HTR-8/SVneo (cell line): ENCODE measurements at regions not wholly inside any gene's neighbourhood (a gene's known extent, or its start where the extent isn't known, plus 50 kb on each side); places are given as distances from the start of the nearest gene placed in this dataset.

ENCODE experiments used
- DNase-seq: peaks from one replicate; pipeline ENCODE4 v3.0.0; 2011; ENCODE audit warnings: low spot score, mixed read lengths; ENCODE audit not compliant: insufficient read length
- FAIRE-seq: peaks from 2 replicates; lab custom pipeline; 2011; peaks lifted over from hg19 to GRCh38; lab: Jason Lieb, UNC

- FAIRE-seq (no peak), DNase-seq (no peak)
These were observed 537.3 kb upstream of the TGFBR2 start for GRCh38 chr3:30069056-30069455.

- no peak for DNase-seq
- no peak for FAIRE-seq
These were observed 533.4 kb upstream of the TGFBR2 start for GRCh38 chr3:30073040-30073439.

DNA sequence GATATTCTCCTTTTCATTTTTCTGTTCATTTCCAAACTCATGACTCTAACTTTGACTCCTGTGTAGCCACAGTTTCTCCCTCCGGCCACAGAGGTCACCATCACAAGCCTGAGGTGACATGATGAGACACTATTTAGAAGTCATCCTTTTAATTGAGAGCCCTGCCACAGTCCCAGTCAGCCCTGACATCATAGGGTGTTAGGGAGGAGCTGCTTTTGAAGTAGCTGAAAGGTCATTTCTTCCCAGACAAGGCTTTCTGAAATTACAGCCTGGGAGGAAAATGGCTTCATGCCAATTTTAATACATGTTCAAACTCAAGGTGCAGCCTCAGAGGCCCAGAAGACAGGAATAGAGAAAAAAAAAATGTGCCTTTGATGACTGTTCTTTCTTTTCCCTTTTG lies 532.8 kb upstream of the TGFBR2 start:
- no peak for FAIRE-seq
- DNase-seq: no peak

DNA sequence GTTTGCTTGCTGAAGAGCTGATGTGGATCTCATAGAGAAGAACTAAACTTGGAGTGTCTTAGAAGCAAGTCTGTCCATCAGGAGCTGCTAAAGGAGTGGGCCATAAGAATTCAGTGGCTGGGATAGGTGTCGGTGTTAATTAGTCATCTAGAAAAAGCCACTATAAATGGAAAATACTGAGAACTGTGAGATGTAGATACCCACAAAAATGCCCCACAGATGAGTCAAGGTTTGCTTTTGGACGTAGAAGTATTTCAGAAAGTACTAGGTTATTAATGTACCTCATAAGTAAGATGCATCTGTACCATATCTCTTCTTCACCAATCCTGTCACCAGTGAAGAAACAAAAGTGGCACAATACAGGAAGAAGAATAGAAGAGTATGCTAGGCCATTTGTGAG lies 530.9 kb upstream of the TGFBR2 start:
- no peak for DNase-seq
- no peak for FAIRE-seq

DNA sequence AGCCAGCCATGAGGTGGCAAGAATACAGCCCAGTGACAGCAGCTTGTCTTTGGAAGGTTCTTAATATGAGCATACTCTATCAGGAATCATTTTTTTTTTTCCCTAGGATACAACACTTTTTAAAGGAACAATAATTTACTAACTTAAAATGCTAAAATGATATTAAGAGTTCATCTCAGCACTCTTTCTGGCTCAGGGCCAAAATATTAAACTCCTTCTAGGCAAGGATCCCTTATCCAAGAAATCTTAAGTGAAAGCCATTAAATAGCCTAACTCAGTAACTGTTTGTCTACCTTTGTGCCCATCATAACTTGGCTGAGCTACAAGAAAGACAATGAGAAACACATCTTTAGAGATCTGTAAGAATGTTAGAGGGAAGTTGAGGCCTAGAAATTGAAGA lies 529.5 kb upstream of the TGFBR2 start:
- no peak for FAIRE-seq
- DNase-seq: no peak

DNA sequence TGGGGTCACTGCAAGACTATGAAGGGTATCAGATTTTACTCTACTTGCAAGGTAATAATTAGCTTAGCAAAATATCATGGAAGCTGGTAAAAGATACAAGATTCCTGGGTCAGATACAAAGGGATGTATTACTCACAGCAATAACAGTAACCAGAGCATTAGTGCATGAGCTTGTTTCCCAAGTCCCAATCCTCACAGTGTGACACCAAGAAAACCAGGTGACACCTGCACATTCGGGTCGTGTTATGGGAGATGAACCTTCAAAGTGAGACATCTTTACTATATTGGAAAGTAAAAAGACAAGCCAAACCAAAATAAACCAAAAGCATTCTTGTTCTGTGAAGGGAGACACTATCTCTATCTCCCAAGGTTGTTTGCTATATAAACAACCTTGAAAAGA lies 528.7 kb upstream of the TGFBR2 start:
- FAIRE-seq: no peak
- DNase-seq: no peak

DNA sequence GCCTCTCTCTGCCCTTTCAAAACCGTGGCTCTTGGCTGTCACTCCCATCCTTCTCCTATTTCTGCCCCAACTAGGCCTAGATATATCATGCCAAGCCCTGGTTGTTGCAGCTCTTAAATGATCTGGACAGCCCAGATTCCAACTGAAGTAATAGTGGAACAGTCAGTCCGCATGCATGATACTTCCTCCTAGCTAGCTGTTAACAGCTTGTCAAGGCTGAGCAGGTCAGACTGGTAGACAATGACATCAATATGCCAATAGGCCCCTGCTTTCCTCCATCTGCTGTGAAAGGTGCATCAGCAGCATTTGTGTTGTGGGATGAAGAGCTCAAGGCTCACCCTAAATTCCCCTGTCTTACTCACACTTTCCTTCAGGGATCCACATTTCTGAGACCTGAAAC lies 527.7 kb upstream of the TGFBR2 start:
- FAIRE-seq (no peak), DNase-seq (no peak)

DNA sequence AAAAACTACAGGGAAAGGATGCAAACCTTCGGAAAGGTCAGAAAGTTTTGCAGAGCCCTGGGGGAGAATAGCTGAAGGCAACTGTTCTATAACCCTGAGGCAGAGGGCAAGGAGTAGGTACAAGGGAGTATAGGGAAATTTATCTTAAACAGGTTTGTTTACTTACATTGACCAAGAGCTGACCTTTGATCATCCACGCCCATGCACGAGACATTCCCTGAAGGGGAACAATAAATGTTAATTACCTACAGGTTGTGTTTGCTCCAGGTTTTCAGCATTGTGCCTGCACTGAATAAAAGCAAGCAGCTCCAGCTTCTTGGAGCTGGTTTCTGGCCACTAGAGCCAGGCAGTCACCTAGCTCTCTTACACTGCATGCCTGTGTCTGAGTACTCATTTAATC lies 524.5 kb upstream of the TGFBR2 start:
- no peak for DNase-seq
- no peak for FAIRE-seq

- FAIRE-seq (no peak), DNase-seq (no peak)
These were observed 523.7 kb upstream of the TGFBR2 start for GRCh38 chr3:30082652-30083051.

- FAIRE-seq (no peak), DNase-seq (no peak)
These were observed 523.1 kb upstream of the TGFBR2 start for GRCh38 chr3:30083315-30083714.

DNA sequence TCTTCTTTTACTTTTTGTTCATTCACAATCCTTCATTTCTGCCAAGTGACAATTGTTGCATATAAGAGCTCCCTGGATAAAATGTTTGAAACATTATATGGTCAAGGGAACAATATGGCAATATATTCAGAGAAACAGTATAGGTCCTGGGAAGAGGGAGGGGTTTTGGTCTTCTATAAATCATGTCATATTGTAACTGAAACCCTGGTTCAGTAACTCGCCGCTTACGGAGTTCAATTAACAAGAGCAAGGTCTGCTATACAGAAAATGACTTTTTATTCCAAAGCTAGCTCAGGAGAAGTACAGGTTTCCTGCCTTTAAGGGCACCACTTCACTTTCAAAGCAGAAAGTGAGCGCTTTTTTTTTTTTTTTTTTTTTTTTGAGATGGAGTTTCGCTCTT lies 522.1 kb upstream of the TGFBR2 start:
- no peak for FAIRE-seq

DNA sequence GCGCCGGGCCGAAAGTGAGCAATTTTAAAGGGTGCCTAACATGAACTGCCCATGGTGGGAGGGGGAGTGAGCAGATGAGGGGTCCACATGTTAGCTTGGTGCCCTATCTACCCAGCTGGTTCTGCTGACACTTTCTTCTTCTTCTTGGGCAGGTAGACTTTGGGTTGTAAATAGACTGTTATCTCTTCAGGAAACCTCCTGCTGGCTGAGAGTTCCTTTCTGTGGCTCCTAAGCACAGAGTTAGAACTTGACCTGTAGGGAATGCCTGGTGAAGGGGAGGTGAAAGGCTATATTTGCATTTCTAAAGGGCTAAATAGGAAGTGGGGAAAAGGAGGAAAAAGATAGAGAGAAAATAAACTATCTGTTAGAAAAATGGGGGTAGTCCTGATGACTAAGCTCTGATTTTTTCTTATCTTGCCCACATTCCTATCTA lies 521.4 kb upstream of the TGFBR2 start:
- FAIRE-seq: no peak
- DNase-seq: no peak

More for the DNA sequence above, 522.1 kb upstream of the TGFBR2 start:
- no peak for DNase-seq

- no peak for FAIRE-seq
These were observed 520.9 kb upstream of the TGFBR2 start for GRCh38 chr3:30085486-30085885.

DNA sequence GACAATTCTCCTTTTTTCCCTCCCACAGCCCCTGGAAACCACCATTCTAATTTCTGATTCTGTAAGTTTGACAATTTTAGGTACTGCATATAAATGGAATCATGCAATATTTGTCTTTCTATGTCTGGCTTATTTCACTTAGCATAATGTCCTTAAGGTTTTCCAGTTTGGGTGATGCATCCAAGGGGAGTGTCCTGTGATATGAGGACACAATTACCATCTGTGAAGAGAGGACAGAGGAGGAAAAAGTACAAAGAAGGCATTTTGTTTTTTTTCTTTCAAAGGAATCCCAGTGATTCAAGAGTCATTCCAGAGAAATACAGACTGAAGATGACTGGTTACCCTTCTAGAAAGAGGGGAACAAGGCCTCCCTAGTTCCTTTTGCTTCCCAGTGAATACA lies 514.7 kb upstream of the TGFBR2 start:
- DNase-seq: no peak

More at GRCh38 chr3:30085486-30085885, 520.9 kb upstream of the TGFBR2 start:
- no peak for DNase-seq

DNA sequence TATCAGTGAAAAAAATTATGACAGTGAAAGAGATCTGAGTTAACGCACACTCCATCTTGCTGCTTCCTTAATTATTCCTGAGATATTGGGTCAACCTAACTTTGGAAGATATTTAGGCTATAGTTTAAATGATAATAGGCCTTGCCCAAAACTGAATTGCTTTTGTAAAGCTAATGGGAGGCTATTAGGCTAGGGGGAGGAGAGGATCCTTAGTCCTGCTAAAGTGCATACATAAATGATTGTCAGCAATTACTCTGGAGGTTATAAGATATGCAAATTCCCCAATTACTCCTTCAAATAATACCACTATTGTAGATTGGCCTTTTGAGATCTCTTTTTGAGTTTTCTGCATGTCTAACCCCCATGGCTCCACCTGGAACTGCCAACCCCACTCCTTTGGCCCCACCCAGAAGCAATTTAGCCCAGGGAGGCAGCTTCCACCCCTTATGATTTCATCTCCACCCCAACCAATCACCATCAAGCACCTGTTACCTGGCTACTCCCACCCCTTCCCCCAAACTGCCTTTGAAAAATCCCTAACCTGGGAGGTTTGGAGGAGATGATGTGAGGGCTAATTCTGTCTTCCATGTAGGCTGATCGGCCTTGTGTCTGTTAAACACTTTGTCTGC lies 509.3 kb upstream of the TGFBR2 start:
- no peak for DNase-seq

More for the DNA sequence above, 514.7 kb upstream of the TGFBR2 start:
- no peak for FAIRE-seq

DNA sequence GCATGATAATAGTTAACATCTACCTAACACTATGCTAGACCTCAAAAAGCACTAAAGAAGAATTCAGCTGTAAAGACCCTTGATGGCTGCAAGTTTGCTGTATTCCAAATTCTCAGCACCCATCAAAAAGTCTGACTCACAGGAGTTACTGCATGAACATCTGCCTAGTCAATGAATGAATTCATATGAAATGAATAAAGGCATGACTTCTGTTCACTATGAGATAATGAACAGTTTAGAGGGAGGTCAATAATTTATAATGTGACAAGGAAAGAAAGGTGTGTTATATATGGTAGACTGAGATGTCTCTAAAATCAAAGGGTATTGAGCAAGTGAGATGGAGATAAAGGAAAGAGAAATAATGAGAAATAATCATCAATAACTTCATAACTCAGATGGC lies 508.2 kb upstream of the TGFBR2 start:
- no peak for DNase-seq
- no peak for FAIRE-seq

More for the DNA sequence above, 509.3 kb upstream of the TGFBR2 start:
- FAIRE-seq: no peak

GRCh38 chr3:30098653-30099455 lies 507.5 kb upstream of the TGFBR2 start:
- DNase-seq (peak; percentile 3), FAIRE-seq (no peak)

GRCh38 chr3:30102356-30102755 lies 504.0 kb upstream of the TGFBR2 start:
- DNase-seq: no peak
- FAIRE-seq: no peak

GRCh38 chr3:30103186-30103585 lies 503.2 kb upstream of the TGFBR2 start:
- DNase-seq (no peak), FAIRE-seq (no peak)

- DNase-seq: no peak
- FAIRE-seq: no peak
These were observed 498.9 kb upstream of the TGFBR2 start for GRCh38 chr3:30107531-30107930.

- FAIRE-seq: no peak
- DNase-seq: no peak
These were observed 494.0 kb upstream of the TGFBR2 start for GRCh38 chr3:30112411-30112810.
